Glutamatergic neuron (in vitro differentiated cells): ENCODE measurements at regions not wholly inside any gene's neighbourhood (a gene's known extent, or its start where the extent isn't known, plus 50 kb on each side); places are given as distances from the start of the nearest gene placed in this dataset.

Source experiments
- DNase-seq: peaks from one replicate; pipeline ENCODE4 v3.0.0; 2022
- H3K27ac Mint-ChIP-seq: one replicate; pipeline ENCODE4 v1.8.0; 2020; ENCODE audit warnings: mild to moderate bottlenecking, mixed read lengths, inconsistent platforms; ENCODE audit not compliant: unreplicated experiment
- H3K27me3 Mint-ChIP-seq: one replicate; pipeline ENCODE4 v1.8.0; 2020; ENCODE audit warnings: mild to moderate bottlenecking, moderate library complexity, mixed read lengths, inconsistent platforms; ENCODE audit not compliant: unreplicated experiment
- H3K36me3 Mint-ChIP-seq: one replicate; pipeline ENCODE4 v1.8.0; 2020; ENCODE audit warnings: mild to moderate bottlenecking, mixed read lengths, inconsistent platforms; ENCODE audit not compliant: unreplicated experiment
- H3K4me1 Mint-ChIP-seq: one replicate; pipeline ENCODE4 v1.8.0; 2020; ENCODE audit warnings: mild to moderate bottlenecking, low read depth, mixed read lengths, inconsistent platforms; ENCODE audit not compliant: unreplicated experiment
- H3K4me3 Mint-ChIP-seq: one replicate; pipeline ENCODE4 v1.8.0; 2020; ENCODE audit warnings: mild to moderate bottlenecking, mixed read lengths, inconsistent platforms; ENCODE audit not compliant: unreplicated experiment
- H3K9me3 Mint-ChIP-seq: one replicate; pipeline ENCODE4 v1.8.0; 2020; ENCODE audit warnings: mild to moderate bottlenecking, moderate library complexity, mixed read lengths, inconsistent platforms; ENCODE audit not compliant: unreplicated experiment
- TF ChIP-seq, protein P1 (sequence below): fragments of 200-600 bp; sonication (generic); IDR thresholded peaks from one replicate; pipeline ENCODE4 v1.5.0; 2021; ENCODE audit not compliant: partially characterized antibody, unreplicated experiment

DNA sequence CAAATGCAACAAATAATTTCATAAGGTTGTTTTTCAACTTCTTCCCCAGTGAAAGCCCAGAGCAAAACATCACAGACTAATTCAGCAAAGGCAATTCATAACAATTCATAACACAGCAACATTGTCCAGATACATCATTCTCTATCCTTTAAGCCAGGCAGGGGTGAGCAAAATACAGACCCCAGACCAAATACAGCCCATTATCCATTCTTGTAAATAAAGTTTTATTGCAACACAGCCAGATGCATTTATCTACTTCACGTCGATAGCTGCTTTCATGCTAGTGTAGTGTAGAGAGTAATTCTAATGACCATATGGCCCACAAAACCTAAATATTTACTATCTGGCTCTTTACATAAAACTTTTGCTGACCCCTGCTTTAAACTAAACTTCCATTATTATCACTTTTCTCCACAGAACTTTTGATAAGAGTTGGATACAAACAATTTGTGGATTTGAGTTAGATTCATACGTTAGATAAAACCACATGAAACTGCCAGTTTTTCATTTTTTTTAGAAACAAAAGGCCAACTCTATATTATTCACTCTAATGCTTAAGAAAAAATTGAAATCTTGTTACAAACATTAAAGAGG is 174.4 kb downstream of the DUSP6 start:
- no peak overlapping the region for H3K27ac Mint-ChIP-seq
- H3K36me3 Mint-ChIP-seq = no peaks in the 10 kb centered on the region
- H3K4me3 Mint-ChIP-seq = no peak overlapping the region
- H3K4me1 Mint-ChIP-seq = no peaks in the 10 kb centered on the region
- no peaks in the 10 kb centered on the region for H3K9me3 Mint-ChIP-seq
- no peak for DNase-seq
- no peaks in the 10 kb centered on the region for H3K27me3 Mint-ChIP-seq
- TF ChIP-seq, protein P1, sequence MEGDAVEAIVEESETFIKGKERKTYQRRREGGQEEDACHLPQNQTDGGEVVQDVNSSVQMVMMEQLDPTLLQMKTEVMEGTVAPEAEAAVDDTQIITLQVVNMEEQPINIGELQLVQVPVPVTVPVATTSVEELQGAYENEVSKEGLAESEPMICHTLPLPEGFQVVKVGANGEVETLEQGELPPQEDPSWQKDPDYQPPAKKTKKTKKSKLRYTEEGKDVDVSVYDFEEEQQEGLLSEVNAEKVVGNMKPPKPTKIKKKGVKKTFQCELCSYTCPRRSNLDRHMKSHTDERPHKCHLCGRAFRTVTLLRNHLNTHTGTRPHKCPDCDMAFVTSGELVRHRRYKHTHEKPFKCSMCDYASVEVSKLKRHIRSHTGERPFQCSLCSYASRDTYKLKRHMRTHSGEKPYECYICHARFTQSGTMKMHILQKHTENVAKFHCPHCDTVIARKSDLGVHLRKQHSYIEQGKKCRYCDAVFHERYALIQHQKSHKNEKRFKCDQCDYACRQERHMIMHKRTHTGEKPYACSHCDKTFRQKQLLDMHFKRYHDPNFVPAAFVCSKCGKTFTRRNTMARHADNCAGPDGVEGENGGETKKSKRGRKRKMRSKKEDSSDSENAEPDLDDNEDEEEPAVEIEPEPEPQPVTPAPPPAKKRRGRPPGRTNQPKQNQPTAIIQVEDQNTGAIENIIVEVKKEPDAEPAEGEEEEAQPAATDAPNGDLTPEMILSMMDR = no peak

DNA sequence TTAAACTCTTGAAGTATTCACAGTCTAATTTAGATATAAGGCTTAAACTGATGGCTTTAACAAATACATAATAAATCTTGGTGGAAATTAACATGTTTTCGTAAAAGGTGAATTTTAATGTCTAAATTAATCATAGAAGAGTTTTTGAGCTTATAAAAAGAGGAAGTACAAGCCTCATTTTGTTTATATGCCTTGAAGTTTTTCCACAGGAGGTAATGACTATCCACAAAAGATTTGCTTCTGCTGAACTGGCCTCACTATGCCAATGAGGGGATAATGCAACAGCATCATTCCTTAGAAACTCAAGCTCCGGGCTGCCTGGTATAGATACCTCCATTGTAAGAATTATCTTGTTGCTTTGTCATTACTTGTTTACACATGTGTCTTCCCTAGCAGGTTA is 175.6 kb downstream of the DUSP6 start:
- Mint-ChIP-seq H3K27ac (no peak overlapping the region), H3K4me3 (no peak overlapping the region), H3K4me1 (no peaks in the 10 kb centered on the region), H3K27me3 (no peaks in the 10 kb centered on the region), H3K36me3 (no peaks in the 10 kb centered on the region), H3K9me3 (no peaks in the 10 kb centered on the region)
- TF ChIP-seq, protein P1 = no peak
- DNase-seq = no peak

DNA sequence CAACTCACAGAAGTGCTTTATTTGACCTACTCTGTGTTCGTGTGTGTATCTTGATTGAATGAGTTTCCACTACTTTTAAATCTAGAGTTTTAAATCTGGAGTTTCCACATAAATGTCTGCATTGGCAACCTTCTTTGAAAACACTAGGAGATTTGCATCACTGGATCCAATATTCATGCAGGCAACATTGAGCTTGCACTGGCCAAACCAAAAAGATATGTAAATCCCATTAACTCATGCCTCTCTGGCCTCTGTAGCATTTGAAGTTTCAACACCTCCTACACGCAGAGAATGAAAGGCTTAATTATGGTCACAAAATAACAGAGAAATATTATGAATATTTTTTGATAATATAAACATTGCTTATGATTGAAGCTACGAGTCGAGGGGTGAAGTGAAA is 178.6 kb downstream of the DUSP6 start:
- TF ChIP-seq, protein P1 = no peak
- Mint-ChIP-seq H3K27ac (no peak overlapping the region), H3K9me3 (peaks cover 1% of the 10 kb centered on the region), H3K4me3 (no peak overlapping the region), H3K36me3 (no peaks in the 10 kb centered on the region), H3K27me3 (no peaks in the 10 kb centered on the region), H3K4me1 (no peaks in the 10 kb centered on the region)
- no peak for DNase-seq

DNA sequence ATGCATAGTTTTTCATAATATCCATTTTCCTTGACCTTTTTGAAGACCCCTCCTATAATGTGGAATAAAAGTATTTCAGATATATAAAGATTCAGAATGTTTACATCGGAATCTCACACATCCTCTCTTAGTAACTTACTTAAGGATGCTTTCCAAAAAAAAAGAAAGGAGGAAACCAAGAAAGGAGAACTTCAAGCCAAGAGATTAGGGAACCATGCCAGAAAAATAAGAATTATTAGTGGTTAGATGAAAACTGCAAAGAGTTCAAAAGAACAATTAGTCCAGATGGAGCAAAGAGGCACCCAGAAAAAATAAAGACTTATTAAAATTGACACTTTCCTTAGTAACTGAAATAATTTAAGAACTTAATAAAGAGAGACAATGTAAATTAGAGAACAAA is 179.2 kb downstream of the DUSP6 start:
- H3K9me3 Mint-ChIP-seq = peaks cover 1% of the 10 kb centered on the region
- TF ChIP-seq, protein P1 = no peak
- no peaks in the 10 kb centered on the region for H3K36me3 Mint-ChIP-seq
- H3K4me3 Mint-ChIP-seq = no peak overlapping the region
- H3K27ac Mint-ChIP-seq = no peak overlapping the region
- H3K27me3 Mint-ChIP-seq = no peaks in the 10 kb centered on the region
- H3K4me1 Mint-ChIP-seq = no peaks in the 10 kb centered on the region
- no peak for DNase-seq

DNA sequence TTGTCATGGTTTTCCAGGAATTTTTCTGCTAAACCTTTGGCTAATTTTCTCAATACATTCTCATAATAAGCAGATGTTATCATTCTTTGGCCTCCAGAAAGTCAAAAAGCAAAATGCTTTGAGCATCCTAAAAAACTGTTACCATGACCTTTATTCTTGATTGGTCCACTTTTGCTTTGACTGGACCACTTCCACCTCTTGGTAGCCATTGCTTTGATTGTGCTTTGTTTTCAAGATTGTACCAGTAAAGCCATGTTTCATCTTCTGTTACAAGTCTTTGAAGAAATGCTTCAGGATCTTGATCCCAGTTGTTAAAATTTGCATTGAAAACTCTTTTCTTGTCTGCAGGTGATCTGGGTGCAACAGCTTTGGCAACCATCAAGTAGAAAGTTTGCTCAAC is 180.1 kb downstream of the DUSP6 start:
- no peaks in the 10 kb centered on the region for H3K27me3 Mint-ChIP-seq
- TF ChIP-seq, protein P1 = no peak
- no peaks in the 10 kb centered on the region for H3K36me3 Mint-ChIP-seq
- DNase-seq = no peak
- H3K27ac Mint-ChIP-seq = no peak overlapping the region
- H3K9me3 Mint-ChIP-seq = peaks cover 1% of the 10 kb centered on the region
- H3K4me1 Mint-ChIP-seq = no peaks in the 10 kb centered on the region
- no peak overlapping the region for H3K4me3 Mint-ChIP-seq
